Stimulated activated CD4-positive, alpha-beta T cell treated with anti-CD3 and anti-CD28 coated beads, TNF-alpha, amount 100 ng/mL, for 1 hour (primary cell): ENCODE measurements at regions not wholly inside any gene's neighbourhood (a gene's known extent, or its start where the extent isn't known, plus 50 kb on each side); places are given as distances from the start of the nearest gene placed in this dataset.
"Not testable (repeated sequence)": the region's sequence is repeated elsewhere in the genome, so short reads cannot be mapped to it uniquely, and the experiment has no call there.

ENCODE experiments used
- DNase-seq, 3 donors: peaks; one replicate each; pipeline ENCODE4 v3.0.0-alpha.2; 2020; ENCODE audit warnings: low read depth in 3 of 3, low spot score in 1 of 3

GRCh38 chr10:11403646-11404045 lies 207.8 kb downstream of the USP6NL start:
- DNase-seq = not testable (repeated sequence)

- DNase-seq = peak in 2 of 3 donors; percentile 9 to 40
Observed at GRCh38 chr10:11403116-11403515, 208.3 kb downstream of the USP6NL start.

- DNase-seq = no peak
Observed at GRCh38 chr10:11402392-11402791, 209.1 kb downstream of the USP6NL start.

- DNase-seq = no peak
Observed at GRCh38 chr10:11401264-11402235, 209.9 kb downstream of the USP6NL start.

- no peak for DNase-seq
Observed at GRCh38 chr10:11397980-11398580, 213.4 kb downstream of the USP6NL start.

GRCh38 chr10:11397077-11397965 lies 214.1 kb downstream of the USP6NL start:
- no peak for DNase-seq

GRCh38 chr10:11396311-11396955 lies 215.0 kb downstream of the USP6NL start:
- no peak for DNase-seq

- DNase-seq = no peak
Observed at GRCh38 chr10:11395581-11396310, 215.7 kb downstream of the USP6NL start.

- DNase-seq = no peak
Observed at GRCh38 chr10:11395161-11395560, 216.3 kb downstream of the USP6NL start.

- no peak for DNase-seq
Observed at GRCh38 chr10:11393858-11394257, 217.6 kb downstream of the USP6NL start.

- no peak for DNase-seq
Observed at GRCh38 chr10:11392776-11393175, 218.7 kb downstream of the USP6NL start.

- no peak for DNase-seq
Observed at GRCh38 chr10:11388996-11389395, 222.5 kb downstream of the USP6NL start.

GRCh38 chr10:11387551-11388222 lies 223.8 kb downstream of the USP6NL start:
- no peak for DNase-seq

GRCh38 chr10:11387044-11387443 lies 224.4 kb downstream of the USP6NL start:
- no peak for DNase-seq
